Epithelial cell of proximal tubule (primary cell): ENCODE measurements at regions not wholly inside any gene's neighbourhood (a gene's known extent, or its start where the extent isn't known, plus 50 kb on each side); places are given as distances from the start of the nearest gene placed in this dataset.

Source experiments
- DNase-seq: peaks from one replicate; pipeline ENCODE4 v3.0.0-alpha.2; 2011; ENCODE audit warnings: low read depth
- H3K4me3 ChIP-seq: 2 replicates; pipeline ENCODE4 v1.5.1; 2011; ENCODE audit warnings: low read depth, mild to moderate bottlenecking, low read length
- CTCF ChIP-seq: conservative IDR thresholded peaks from 2 replicates; pipeline ENCODE4 v1.5.1; 2012; ENCODE audit warnings: low read depth, mild to moderate bottlenecking, low read length

DNA sequence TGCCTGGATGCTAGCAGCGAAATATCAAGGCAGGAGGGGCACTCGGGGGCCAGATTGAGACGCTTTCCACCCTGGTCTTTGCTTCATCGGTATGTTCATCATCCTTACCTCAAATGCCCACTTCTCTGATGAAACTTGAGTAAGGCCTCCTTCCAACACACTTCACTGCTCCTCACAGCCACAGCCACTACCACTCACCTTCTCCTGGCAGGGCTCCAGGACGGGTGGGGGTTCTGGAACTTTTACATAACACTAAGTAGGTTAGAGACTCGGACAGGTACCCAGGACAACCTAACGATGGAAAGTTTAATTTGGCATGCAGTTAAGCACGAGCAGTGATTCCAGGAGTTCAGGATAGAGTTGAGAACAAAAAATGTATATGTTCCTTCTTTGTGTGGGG is 73.9 kb upstream of the SPAG17 start:
- TF ChIP-seq CTCF: no peak
- DNase-seq: no peak
- no peak overlapping the region for H3K4me3 ChIP-seq

DNA sequence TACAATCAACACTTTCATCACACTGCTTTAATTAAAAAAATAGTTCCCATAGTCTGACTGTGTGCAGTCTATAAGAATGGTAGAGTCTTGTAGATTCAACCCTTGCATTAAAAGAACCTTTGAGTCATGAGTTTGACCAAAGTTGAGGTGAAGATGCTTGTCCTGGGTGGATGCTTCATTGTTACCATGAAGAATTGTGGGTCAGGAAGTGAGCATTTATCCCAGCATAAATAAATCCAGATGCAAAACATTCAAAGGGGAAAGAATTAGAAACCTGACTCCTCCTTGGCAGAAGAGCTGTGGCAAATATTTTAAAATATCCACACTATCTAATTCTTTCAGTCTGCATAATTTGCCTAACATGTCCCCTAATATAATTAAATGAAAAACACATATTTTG is 72.9 kb upstream of the SPAG17 start:
- DNase-seq: no peak
- no peak for TF ChIP-seq CTCF
- no peak overlapping the region for H3K4me3 ChIP-seq

GRCh38 chr1:118254491-118255425 is 69.7 kb upstream of the SPAG17 start:
- no peak for TF ChIP-seq CTCF
- H3K4me3 ChIP-seq: no peak overlapping the region
- no peak for DNase-seq

GRCh38 chr1:118254001-118254400 is 69.0 kb upstream of the SPAG17 start:
- DNase-seq: no peak
- TF ChIP-seq CTCF: no peak
- H3K4me3 ChIP-seq: no peak overlapping the region

DNA sequence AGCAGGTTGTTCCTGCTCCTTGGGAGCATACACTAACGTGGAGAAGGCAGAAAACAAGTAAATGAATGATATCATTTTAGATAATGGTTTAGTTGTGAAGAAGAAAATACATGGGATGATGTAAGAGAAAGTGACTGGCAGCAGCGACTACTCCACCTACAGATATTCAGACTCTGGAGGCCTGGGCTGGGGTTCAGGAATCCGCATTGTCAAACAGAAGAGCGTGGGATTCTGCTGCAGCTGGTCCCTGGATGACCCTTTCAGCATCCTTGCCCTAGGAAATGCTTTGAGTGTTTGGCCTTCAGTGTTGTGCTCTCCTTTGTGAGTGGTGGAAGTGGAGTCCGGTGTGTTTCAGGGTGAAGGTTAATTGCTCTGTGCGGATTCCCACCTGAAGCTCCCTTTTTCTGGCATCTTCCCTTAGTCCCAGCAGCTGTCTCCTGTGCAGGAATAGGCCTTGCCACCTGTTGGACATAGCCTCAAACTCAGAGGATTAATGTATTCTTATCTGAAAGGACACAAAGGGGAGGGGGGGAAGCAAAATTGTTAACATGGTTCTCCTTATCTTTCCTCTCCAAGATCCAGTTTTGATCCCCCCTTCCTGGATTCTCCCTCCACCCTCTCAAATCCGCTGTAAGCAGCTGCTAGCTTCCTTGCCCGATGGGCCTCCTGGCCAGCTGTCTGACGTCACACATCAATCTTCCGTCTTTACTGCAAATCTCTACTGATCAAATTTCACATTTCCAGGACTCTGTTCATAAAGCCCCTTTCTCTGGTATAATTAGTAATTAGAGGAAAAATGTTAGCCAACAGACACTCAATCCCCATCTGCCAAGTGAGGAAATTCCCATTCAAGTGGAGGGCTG is 68.3 kb upstream of the SPAG17 start:
- TF ChIP-seq CTCF: no peak
- H3K4me3 ChIP-seq: no peak overlapping the region
- no peak for DNase-seq

DNA sequence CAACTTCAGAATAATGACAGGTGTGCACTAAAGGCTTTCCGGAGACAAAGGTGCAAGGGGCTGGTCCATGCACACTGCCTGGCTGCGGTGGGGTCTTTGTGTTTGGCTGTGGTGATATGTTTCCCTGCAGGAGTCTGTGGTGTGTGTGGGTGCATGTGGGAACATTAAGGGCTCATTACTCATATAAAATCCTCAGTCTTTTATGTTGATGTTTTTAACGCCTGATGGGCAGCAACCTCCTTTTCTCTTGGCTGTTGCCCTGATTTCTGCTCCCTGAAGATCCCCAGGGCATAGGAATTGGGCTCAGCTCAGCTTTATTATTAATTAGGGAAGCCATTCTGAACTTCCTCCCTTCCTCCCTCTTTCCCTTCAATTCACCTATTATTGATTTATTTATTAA is 67.6 kb upstream of the SPAG17 start:
- TF ChIP-seq CTCF: no peak
- no peak for DNase-seq

More for the DNA sequence above, 67.6 kb upstream of the SPAG17 start:
- H3K4me3 ChIP-seq: no peak overlapping the region
